Kidney glomerular epithelial cell (primary cell): ENCODE measurements at regions not wholly inside any gene's neighbourhood (a gene's known extent, or its start where the extent isn't known, plus 50 kb on each side); places are given as distances from the start of the nearest gene placed in this dataset.
"Not testable (repeated sequence)": the region's sequence is repeated elsewhere in the genome, so short reads cannot be mapped to it uniquely, and the experiment has no call there.

Source experiments
- DNase-seq: peaks from one replicate; lab custom pipeline; 2025; lab: John Stamatoyannopoulos, UW

- no peak for DNase-seq
These were observed 598.3 kb downstream of the EFNA5 start for GRCh38 chr5:107072440-107072839.

- no peak for DNase-seq
These were observed 602.0 kb downstream of the EFNA5 start for GRCh38 chr5:107068782-107069181.

GRCh38 chr5:107067395-107067794 lies 603.3 kb downstream of the EFNA5 start:
- DNase-seq, result no peak

DNA sequence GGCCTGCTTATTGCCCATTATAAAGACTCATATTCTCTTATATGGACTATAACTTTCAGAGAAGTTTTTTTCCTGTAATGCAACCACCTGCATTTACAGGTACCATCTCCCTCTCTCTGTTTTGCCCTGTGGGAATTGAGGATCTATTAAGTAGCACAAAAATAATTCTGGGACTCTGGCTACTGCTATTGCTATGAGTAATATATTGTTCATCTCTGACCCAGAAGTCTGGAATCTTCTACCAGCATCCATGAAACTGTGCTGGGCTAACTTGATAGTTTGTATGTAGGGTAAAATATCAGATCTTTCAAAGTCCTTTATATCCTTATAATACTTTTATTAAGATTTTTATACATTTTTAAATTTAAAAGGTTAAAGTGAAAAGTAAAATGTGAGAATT lies 607.2 kb downstream of the EFNA5 start:
- no peak for DNase-seq

DNA sequence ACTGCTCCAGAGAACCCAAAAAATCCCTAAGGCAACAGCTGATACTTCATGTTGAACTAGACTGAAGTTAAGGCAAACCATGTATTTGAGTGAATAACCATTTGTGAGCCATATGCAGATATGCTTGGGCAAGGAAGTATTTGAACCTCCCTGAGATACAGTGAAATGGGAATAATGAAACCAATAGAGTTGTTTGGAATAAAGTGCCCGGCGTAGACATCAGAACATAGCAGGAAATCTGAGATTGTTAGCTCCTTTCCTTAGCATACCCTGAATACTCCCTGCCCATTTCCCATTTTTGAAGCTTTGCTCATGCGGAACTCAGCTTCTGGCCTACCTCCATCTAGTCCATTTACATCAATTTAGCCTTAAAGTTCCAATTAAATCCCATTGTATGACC lies 611.9 kb downstream of the EFNA5 start:
- no peak for DNase-seq

DNA sequence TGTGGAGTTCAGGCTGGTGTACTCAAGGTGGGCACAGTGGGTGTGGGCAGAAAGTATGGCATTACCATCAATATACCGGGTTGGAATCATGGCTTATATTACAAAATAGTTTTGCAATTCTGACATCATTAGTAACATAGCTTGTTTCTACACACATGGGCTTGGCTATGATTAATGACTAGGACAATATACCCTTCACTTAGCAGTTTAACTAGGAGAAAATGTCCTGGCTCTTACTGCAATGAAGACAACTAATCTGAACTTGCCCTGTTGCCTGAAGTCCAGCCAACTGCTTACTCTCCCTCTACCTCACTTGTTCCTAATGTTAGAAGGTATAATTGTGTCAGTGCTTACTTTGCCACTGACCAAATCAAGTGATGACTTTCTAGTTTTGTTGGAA lies 612.5 kb downstream of the EFNA5 start:
- DNase-seq, result no peak

DNA sequence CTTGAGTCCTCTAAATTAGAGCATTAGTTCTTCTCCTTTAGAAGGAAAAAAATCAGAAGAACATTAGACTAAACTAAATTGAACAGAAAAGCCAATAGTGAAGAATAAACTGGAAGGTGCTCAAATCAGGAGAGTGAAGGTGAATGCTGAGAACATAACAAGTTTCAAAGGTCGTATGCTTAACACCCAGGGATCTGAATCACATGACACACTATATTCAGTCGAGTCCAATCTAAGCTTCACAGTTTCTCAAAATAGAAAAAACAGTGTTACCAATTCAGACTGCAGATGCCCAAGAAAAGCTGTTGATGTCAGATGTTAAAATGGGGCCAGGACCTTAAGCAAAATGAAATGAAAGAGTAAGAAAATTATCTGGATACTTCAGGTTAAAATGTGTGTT lies 614.5 kb downstream of the EFNA5 start:
- DNase-seq, result no peak

- DNase-seq, result no peak
These were observed 623.7 kb downstream of the EFNA5 start for GRCh38 chr5:107047048-107047447.

DNA sequence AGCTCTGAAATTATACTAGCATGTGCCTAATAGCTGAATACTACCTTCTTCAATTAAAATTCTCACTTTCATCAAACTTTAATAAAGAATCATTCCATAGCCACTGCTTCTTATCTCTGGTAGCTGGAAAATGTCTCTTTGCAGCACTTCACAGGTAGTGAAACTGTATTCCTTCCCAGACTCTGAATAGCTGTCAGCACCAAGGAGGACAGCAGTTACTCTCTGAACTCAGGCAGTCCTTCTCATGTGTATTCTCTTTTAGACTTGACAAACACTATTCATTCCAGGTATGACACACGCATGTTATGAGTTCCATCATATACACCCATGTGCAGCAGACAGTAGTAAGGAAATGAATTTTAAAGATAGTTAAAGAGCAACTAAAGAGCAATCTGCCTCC lies 627.1 kb downstream of the EFNA5 start:
- no peak for DNase-seq

DNA sequence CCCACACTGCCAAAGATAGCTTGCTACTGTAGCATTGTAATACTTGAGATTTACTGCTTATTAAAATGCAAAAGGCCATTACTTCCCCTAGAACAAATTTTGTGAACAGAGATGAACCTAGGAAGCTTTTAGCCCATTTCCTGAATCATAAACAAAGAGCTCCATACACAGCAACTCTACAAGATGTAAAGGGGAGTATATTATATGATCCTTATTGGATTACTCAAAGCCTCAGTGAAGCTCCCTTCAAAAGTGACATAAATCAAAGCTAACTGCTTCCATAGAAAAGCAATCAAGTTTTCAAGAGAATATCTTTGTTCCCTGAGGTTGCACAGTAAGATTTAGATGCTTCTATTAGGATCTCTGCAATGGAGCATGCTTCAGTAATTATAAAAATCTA lies 629.8 kb downstream of the EFNA5 start:
- DNase-seq, result no peak

- DNase-seq, result no peak
These were observed 638.1 kb downstream of the EFNA5 start for GRCh38 chr5:107032629-107033028.

DNA sequence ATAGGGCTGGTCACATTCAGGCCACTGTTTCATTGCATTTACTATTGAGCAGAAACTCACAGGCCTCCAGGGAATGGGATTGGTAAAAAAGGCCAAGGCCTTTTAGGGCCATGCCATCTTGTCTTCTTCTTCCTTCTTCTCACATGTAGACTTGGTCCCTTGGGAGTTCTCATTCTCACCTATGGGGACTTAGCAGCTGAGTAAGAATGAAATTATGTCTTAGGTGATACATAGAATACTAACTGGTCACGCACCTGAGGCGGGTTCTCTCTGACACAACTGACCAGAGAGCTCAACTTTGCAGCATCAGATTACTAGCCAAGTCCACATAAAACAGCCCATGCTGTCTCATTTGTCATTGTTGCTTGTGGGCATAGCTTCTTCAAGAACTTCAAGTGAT lies 641.8 kb downstream of the EFNA5 start:
- DNase-seq, result no peak

- no peak for DNase-seq
These were observed 644.8 kb downstream of the EFNA5 start for GRCh38 chr5:107025712-107026497.

GRCh38 chr5:107023732-107024131 lies 647.0 kb downstream of the EFNA5 start:
- DNase-seq, result no peak

DNA sequence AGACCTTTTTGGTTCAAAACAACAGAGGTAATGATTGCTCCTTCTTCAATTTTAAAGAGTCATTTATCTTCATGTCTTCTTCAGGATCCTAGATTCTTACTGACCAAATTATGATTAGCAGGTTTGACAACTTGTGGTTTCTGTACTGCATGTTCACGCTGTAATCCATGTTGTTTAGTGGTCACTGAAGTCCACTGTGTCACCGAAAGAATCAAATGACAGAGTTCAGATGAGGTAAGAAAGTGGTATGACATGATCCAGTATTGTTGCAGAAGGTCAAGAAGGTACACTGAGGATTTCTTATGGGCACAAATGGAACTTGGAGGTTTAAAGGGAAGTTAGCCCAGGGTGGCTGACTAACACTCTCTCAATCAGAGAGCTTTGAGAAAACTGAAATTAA lies 649.2 kb downstream of the EFNA5 start:
- DNase-seq, result no peak

DNA sequence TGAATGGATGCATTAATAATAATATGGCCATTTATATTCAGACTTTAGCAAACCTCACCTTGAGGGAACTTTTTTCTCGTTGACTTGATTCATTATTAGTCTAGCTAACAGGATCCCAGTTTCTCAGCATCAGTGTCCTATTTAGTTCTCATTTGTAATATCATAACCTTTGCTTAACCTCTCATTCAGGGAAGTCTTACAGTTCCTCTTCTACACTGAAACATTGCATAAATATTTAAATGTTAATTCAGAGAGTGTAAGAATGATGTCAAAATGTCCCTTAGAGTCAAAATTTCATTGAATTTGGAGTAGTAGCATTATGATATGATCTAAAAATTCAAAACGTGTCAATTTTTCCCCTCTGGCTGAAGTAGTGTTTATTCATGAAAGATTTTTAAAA lies 650.1 kb downstream of the EFNA5 start:
- DNase-seq, result no peak

DNA sequence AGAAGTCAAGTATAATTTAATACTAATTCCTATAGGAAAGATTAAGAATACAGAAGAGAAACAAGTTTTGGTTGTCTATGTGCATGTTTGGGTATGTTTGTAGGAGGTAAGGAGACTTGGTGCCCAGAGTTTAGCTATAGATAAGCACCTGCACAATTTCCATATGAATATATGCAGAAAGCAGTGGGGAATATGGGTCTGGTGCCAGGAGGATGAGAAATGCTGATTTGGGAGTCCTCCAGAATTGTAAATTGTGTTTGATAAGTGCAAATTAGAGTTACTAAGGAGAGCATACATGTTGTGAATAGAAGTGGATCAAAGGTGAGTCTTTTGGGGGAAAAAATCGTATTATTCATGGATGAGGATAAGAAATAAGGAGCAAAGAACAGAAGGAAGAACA lies 653.1 kb downstream of the EFNA5 start:
- no peak for DNase-seq

DNA sequence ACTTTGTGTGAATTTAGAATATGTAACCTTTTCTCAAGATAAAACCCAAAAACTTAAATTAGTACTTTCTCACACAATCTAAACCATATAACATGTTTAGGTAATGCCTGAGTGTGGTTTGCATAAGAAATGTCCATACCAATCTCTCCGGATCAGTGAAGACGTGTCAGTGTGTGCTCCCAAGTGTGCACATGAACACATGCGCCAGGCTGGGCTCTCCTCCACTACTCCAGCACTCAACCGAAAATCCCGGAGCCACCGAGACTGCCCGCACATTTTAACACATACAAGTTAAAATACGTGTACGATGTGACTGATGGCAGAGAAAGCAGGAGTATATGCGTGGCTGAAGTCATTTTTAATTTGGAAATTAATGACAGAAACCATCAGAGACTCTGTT lies 658.4 kb downstream of the EFNA5 start:
- DNase-seq, result no peak

DNA sequence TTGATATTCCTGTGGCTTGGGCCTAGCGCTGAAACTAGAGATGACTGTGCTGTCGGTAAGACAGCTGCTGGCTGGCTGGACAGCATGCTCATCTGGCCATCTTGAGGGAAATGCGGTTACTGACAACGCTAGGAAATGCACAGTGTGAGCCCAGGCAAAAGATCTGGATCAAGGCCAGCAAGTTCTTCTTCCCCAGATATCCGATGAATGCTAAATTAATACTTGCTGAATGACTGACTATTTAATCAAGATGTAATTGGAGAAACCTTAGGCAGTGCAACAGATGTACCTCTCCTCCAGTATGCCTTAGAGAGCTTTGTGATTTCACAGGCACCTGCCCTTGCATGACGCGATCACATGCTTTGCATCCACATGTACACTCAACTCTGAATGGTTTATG lies 659.1 kb downstream of the EFNA5 start:
- DNase-seq, result no peak

DNA sequence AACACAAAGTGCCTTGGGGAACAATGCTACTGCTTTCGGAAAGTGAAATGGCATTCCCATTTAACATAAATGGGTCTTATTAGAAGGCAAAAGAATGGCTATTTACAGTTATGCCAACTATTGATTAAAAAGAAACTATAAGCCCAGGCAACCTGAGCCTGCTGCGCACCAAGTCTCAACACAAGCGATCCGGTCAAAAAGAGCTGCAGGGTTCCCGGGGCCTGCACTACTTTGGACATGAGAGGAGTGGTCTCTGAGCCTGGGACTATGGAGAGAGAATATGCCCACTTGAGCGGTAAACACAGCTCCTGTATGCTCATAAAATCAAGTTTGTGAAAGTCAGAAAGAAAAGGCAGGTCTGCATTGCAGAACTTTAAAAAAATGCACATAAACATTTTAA lies 660.7 kb downstream of the EFNA5 start:
- DNase-seq, result no peak

DNA sequence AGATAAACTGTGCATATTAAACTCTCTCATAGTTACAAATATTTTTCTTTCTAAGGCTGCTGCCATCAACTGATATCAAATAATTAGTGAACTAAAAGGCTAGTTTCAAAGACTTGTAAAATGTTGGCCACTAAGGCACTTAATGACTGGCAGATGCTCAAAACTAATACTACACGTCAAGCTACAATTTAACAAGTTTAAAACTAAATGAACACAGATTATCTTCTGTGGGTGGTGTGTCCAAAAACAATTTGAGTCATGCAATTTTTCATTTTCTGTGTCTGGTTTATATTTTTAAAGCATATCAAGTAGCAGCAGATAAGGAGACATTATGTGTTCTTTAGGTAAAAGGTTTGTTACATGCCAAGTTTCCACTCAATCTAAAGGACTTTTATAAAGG lies 665.1 kb downstream of the EFNA5 start:
- no peak for DNase-seq

DNA sequence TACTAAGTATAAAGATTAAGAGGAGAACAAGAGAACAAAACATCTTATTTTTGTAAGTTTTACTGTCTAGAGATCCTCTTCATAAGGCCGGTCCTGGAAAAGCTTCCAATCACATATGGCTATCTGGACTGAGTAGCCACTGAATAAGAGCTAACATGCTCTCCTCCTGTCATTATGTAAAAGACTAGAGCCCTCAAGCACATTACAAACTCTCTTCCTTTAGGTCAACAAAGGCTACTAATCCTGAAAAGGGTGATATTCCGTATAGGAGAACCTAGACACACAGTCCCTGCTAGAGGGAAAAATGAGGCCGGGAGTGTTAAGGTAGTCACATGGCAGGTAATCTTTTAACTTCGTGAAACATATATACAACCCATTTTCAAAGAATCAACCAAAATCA lies 665.6 kb downstream of the EFNA5 start:
- DNase-seq, result no peak

DNA sequence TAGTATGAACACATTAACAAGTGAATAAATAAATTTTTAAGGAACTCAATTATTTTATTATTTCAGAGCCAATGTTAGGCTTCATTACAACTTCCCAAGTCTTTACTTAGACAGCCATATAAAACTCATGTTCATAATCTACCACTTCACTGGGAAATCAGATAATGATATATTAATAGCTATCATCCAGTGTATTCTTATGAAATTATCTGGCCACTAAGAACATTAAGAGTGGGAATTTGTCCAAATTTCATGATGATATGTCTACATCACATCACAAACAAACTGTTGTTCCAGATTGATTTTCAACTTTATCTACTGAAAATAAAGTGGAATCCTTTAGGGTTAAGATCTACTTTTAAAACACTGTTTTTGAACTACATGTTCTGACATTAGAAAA lies 668.6 kb downstream of the EFNA5 start:
- DNase-seq, result no peak

- DNase-seq, result not testable (repeated sequence)
These were observed 671.2 kb downstream of the EFNA5 start for GRCh38 chr5:106999506-106999905.
